ENCODE measurements at regions not wholly inside any gene's neighbourhood (a gene's known extent, or its start where the extent isn't known, plus 50 kb on each side); places are given as distances from the start of the nearest gene placed in this dataset.

DNA sequence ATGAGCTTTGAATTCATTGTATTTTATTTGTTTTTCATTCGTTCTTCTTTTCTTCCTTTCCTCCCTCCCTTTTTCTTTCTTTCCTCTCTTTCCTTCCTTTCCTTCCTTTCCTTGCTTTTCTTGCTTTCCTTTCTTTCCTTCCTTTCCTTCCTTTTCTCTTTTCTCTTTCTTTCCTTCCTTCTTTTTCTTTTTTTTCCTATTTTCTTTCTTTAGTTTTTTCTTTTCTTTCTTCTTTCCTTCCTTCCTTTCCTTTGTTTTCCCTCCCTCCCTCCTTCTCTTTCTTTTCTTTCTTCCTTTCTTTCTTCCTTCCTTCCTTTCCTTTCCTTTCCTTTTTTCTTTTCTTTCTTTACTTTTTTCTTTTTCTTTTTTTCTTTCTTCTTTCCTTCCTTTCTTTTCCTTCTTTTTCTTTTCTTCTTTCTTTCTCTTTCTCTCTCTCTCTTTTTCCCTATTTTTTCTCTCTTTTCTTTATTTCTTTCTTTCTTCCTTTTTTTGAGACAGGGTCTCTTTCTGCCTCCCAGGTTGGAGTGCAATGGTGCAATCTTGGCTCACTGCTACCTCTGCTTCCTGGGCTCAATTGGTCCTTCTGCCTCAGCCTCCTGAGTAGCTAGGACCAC lies 357.1 kb upstream of the PRR16 start:
- Histone ChIP-seq H3K4me2 (ENCODE audit: insufficient read depth, low read length) (no peak overlapping the region), H3K9me3 (ENCODE audit: insufficient read depth, low read length, severe bottlenecking) (no peaks in the 10 kb centered on the region), H3K4me1 (ENCODE audit: insufficient read depth, low read length) (no peaks in the 10 kb centered on the region; the same call in 1 of the 2 replicates), H3K79me2 (ENCODE audit: insufficient read depth, low read length) (no peaks in the 10 kb centered on the region), H3K27ac (ENCODE audit: low read length) (no peak overlapping the region), H3K9ac (ENCODE audit: low read depth, low read length) (no peak overlapping the region), H3K4me3 (ENCODE audit: low read depth in 1 of 2, low read length in 2 of 2) (no peak overlapping the region), H4K20me1 (ENCODE audit: insufficient read depth, low read length) (no peaks in the 10 kb centered on the region), H3K36me3 (ENCODE audit: insufficient read depth, low read length) (no peaks in the 10 kb centered on the region), H2AFZ (ENCODE audit: low read depth, low read length) (no peak overlapping the region), H3K27me3 (ENCODE audit: insufficient read depth, low read length, poor library complexity) (no peaks in the 10 kb centered on the region)
- ATAC-seq (ENCODE audit: insufficient read depth, low read depth) (no peak), DNase-seq (no peak)
- TF ChIP-seq, protein P1, sequence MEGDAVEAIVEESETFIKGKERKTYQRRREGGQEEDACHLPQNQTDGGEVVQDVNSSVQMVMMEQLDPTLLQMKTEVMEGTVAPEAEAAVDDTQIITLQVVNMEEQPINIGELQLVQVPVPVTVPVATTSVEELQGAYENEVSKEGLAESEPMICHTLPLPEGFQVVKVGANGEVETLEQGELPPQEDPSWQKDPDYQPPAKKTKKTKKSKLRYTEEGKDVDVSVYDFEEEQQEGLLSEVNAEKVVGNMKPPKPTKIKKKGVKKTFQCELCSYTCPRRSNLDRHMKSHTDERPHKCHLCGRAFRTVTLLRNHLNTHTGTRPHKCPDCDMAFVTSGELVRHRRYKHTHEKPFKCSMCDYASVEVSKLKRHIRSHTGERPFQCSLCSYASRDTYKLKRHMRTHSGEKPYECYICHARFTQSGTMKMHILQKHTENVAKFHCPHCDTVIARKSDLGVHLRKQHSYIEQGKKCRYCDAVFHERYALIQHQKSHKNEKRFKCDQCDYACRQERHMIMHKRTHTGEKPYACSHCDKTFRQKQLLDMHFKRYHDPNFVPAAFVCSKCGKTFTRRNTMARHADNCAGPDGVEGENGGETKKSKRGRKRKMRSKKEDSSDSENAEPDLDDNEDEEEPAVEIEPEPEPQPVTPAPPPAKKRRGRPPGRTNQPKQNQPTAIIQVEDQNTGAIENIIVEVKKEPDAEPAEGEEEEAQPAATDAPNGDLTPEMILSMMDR (IDR thresholded peaks at IDR 0.05; ENCODE audit: borderline replicate concordance, extremely low read depth, low read length, poor library complexity, severe bottlenecking), result no peak
- TF ChIP-seq EZH2 (IDR thresholded peaks at IDR 0.05; ENCODE audit: borderline replicate concordance, low read depth, low read length, severe bottlenecking), result no peak

DNA sequence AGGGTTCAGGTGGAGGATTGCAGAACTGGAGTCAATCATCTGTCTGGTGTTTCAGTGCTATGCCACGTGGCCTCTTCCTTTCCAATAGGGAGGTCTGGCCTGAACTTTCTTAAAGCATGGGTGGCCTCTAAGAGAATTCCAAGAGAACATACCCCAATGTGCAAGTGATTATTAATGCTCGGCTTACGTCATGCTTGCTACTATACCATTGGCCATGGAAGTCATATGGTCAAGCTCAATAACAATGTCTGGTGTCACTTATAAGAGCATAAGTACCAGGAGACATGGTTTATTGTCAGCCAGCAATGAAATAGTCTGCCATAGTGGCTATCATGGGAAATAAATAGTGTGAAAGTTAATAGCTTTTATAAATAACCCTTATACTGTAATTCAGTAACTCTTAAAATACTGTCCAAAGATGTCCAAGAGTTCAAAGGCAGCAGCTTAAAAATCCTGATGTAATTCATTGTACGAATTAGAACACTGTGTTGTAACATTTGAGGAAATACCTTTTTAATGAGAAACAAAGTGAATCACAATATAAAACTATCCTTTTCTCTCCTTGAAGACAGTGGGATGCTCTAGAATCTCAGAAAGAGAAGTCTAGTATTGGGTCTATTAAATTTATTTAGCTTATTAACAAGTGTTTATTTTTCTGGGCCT lies 355.4 kb upstream of the PRR16 start:
- no peak for TF ChIP-seq EZH2 (IDR thresholded peaks at IDR 0.05; ENCODE audit: borderline replicate concordance, low read depth, low read length, severe bottlenecking)
- TF ChIP-seq, protein P1 (IDR thresholded peaks at IDR 0.05; ENCODE audit: borderline replicate concordance, extremely low read depth, low read length, poor library complexity, severe bottlenecking), result no peak
- no peaks in the 10 kb centered on the region for H4K20me1 ChIP-seq (ENCODE audit: insufficient read depth, low read length)

DNA sequence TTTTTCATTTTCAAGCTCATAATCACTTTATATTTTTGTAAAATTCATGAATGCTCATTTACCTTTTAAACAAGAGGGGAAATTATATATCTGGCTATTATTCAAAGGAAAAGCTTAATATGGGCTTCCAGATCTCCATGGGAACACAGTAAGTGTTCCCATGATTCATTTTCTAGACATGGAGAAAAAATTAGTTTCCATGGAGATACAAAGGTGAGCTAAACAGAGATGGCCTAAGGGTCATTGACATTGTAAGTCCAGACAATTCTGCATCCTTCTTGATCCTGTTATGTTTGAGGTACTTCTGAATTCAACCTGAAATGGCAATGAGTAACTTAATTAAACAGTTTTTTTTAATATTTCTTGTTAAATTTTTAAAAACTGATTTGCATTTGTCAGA lies 341.4 kb upstream of the PRR16 start:
- H3K4me3 ChIP-seq (ENCODE audit: low read depth in 1 of 2, low read length in 2 of 2), result no peak overlapping the region
- H3K79me2 ChIP-seq (ENCODE audit: insufficient read depth, low read length), result no peaks in the 10 kb centered on the region
- H4K20me1 ChIP-seq (ENCODE audit: insufficient read depth, low read length), result no peaks in the 10 kb centered on the region
- H3K4me2 ChIP-seq (ENCODE audit: insufficient read depth, low read length), result no peak overlapping the region
- no peak for DNase-seq
- TF ChIP-seq, protein P1 (IDR thresholded peaks at IDR 0.05; ENCODE audit: borderline replicate concordance, extremely low read depth, low read length, poor library complexity, severe bottlenecking), result no peak
- TF ChIP-seq EZH2 (IDR thresholded peaks at IDR 0.05; ENCODE audit: borderline replicate concordance, low read depth, low read length, severe bottlenecking), result no peak
- no peak for ATAC-seq (ENCODE audit: insufficient read depth, low read depth)
- no peaks in the 10 kb centered on the region for H3K27me3 ChIP-seq (ENCODE audit: insufficient read depth, low read length, poor library complexity)
- no peaks in the 10 kb centered on the region for H3K9me3 ChIP-seq (ENCODE audit: insufficient read depth, low read length, severe bottlenecking)
- H3K9ac ChIP-seq (ENCODE audit: low read depth, low read length), result no peak overlapping the region
- H3K4me1 ChIP-seq (ENCODE audit: insufficient read depth, low read length), result no peaks in the 10 kb centered on the region
- no peaks in the 10 kb centered on the region for H3K36me3 ChIP-seq (ENCODE audit: insufficient read depth, low read length)
- H2AFZ ChIP-seq (ENCODE audit: low read depth, low read length), result no peak overlapping the region
- no peak overlapping the region for H3K27ac ChIP-seq (ENCODE audit: low read length)

More for the DNA sequence above, 355.4 kb upstream of the PRR16 start:
- H3K4me1 ChIP-seq (ENCODE audit: insufficient read depth, low read length), result no peaks in the 10 kb centered on the region
- DNase-seq (no peak), ATAC-seq (ENCODE audit: insufficient read depth, low read depth) (no peak)
- no peaks in the 10 kb centered on the region for H3K27me3 ChIP-seq (ENCODE audit: insufficient read depth, low read length, poor library complexity)
- H3K9ac ChIP-seq (ENCODE audit: low read depth, low read length), result no peak overlapping the region
- no peaks in the 10 kb centered on the region for H3K9me3 ChIP-seq (ENCODE audit: insufficient read depth, low read length, severe bottlenecking)
- H3K36me3 ChIP-seq (ENCODE audit: insufficient read depth, low read length), result no peaks in the 10 kb centered on the region
- no peaks in the 10 kb centered on the region for H3K79me2 ChIP-seq (ENCODE audit: insufficient read depth, low read length)
- H3K27ac ChIP-seq (ENCODE audit: low read length), result no peak overlapping the region
- H3K4me3 ChIP-seq (ENCODE audit: low read depth in 1 of 2, low read length in 2 of 2), result no peak overlapping the region
- no peak overlapping the region for H2AFZ ChIP-seq (ENCODE audit: low read depth, low read length)
- no peak overlapping the region for H3K4me2 ChIP-seq (ENCODE audit: insufficient read depth, low read length)
